Middle frontal gyrus (tissue), 1 donor: ENCODE measurements at regions not wholly inside any gene's neighbourhood (a gene's known extent, or its start where the extent isn't known, plus 50 kb on each side); places are given as distances from the start of the nearest gene placed in this dataset.
"Not testable (repeated sequence)": the region's sequence is repeated elsewhere in the genome, so short reads cannot be mapped to it uniquely, and the experiment has no call there.

ENCODE experiments used
- DNase-seq: peaks from one replicate; pipeline ENCODE4 v3.0.0-alpha.2; 2015; ENCODE audit warnings: low spot score; ENCODE audit errors: extremely low spot score

GRCh38 chr3:139270652-139271051 is 73.2 kb upstream of the MRPS22 start:
- DNase-seq, result not testable (repeated sequence)

- no peak for DNase-seq
These were observed 63.7 kb upstream of the MRPS22 start for GRCh38 chr3:139280027-139280671.

GRCh38 chr3:139281096-139281495 is 62.7 kb upstream of the MRPS22 start:
- DNase-seq, result no peak

- DNase-seq, result no peak
These were observed 62.2 kb upstream of the MRPS22 start for GRCh38 chr3:139281522-139282196.

- DNase-seq, result no peak
These were observed 60.5 kb upstream of the MRPS22 start for GRCh38 chr3:139283301-139283700.

GRCh38 chr3:139284221-139284620 is 59.6 kb upstream of the MRPS22 start:
- DNase-seq, result no peak

- no peak for DNase-seq
These were observed 58.1 kb upstream of the MRPS22 start for GRCh38 chr3:139285691-139286090.

- DNase-seq, result no peak
These were observed 57.6 kb upstream of the MRPS22 start for GRCh38 chr3:139286241-139286640.

- DNase-seq, result no peak
These were observed 57.0 kb upstream of the MRPS22 start for GRCh38 chr3:139286825-139287224.

- no peak for DNase-seq
These were observed 56.3 kb upstream of the MRPS22 start for GRCh38 chr3:139287557-139287956.

- no peak for DNase-seq
These were observed 55.5 kb upstream of the MRPS22 start for GRCh38 chr3:139288266-139288821.

GRCh38 chr3:139289860-139290524 is 53.8 kb upstream of the MRPS22 start:
- no peak for DNase-seq

GRCh38 chr3:139291276-139292051 is 52.4 kb upstream of the MRPS22 start:
- DNase-seq, result no peak

- no peak for DNase-seq
These were observed 51.6 kb upstream of the MRPS22 start for GRCh38 chr3:139292192-139292591.

GRCh38 chr3:139292711-139293664 is 50.8 kb upstream of the MRPS22 start:
- DNase-seq, result no peak

GRCh38 chr3:139293665-139294023 is 50.2 kb upstream of the MRPS22 start:
- DNase-seq, result no peak
